Natural killer cell (primary cell): ENCODE measurements at regions not wholly inside any gene's neighbourhood (a gene's known extent, or its start where the extent isn't known, plus 50 kb on each side); places are given as distances from the start of the nearest gene placed in this dataset.

Source experiments
- ATAC-seq, 3 donors: fragments of 150-1000 bp in 2 of 3; fragments of 200-7000 bp in 1 of 3; cut with Tn5 transposase; 1 replicate in 1 of 3; 2 replicates in 2 of 3; pipeline ENCODE4 v1.10.0; 2021; ENCODE audit warnings: mild to moderate bottlenecking in 2 of 3, moderate library complexity in 2 of 3
- DNase-seq, 2 donors: peaks; one replicate each; pipeline versions ENCODE4 v3.0.0 to v3.0.0-alpha.2; 2013 to 2021; ENCODE audit warnings: mixed read lengths in 1 of 2
- H3K27ac ChIP-seq: one replicate; pipeline ENCODE4 v1.5.1; 2013; ENCODE audit warnings: mild to moderate bottlenecking, low read length
- H3K27me3 ChIP-seq: one replicate; pipeline ENCODE4 v1.6.1; 2013; ENCODE audit warnings: low read length; ENCODE audit not compliant: control insufficient read depth, insufficient read depth
- H3K36me3 ChIP-seq: one replicate; pipeline ENCODE4 v1.6.1; 2013; ENCODE audit warnings: low read length; ENCODE audit not compliant: control insufficient read depth, insufficient read depth
- H3K4me1 ChIP-seq: one replicate; pipeline ENCODE4 v1.6.1; 2013; ENCODE audit warnings: low read length; ENCODE audit not compliant: control insufficient read depth, insufficient read depth
- H3K4me3 ChIP-seq: one replicate; pipeline ENCODE4 v1.5.1; 2013; ENCODE audit warnings: low read length
- H3K9me3 ChIP-seq: one replicate; pipeline ENCODE4 v1.6.1; 2013; ENCODE audit warnings: low read length; ENCODE audit not compliant: control insufficient read depth, insufficient read depth
- H3K27ac Mint-ChIP-seq, 2 donors: one replicate each; pipeline ENCODE4 v1.8.0; 2022; ENCODE audit warnings: mild to moderate bottlenecking in 2 of 2, mixed read lengths in 2 of 2, moderate library complexity in 1 of 2
- H3K27me3 Mint-ChIP-seq, 2 donors: one replicate each; pipeline ENCODE4 v1.8.0; 2022; ENCODE audit warnings: low read depth in 2 of 2, mixed read lengths in 2 of 2
- H3K36me3 Mint-ChIP-seq: one replicate; pipeline ENCODE4 v1.8.0; 2022; ENCODE audit warnings: mixed read lengths
- H3K4me1 Mint-ChIP-seq, 2 donors: one replicate each; pipeline ENCODE4 v1.8.0; 2022; ENCODE audit warnings: mixed read lengths in 2 of 2
- H3K4me3 Mint-ChIP-seq: one replicate; pipeline ENCODE4 v1.8.0; 2022; ENCODE audit warnings: mild to moderate bottlenecking, moderate library complexity, mixed read lengths
- H3K9me3 Mint-ChIP-seq, 2 donors: one replicate each; pipeline ENCODE4 v1.8.0; 2022; ENCODE audit warnings: mixed read lengths in 2 of 2
- CTCF ChIP-seq: fragments of 200-600 bp; IDR thresholded peaks from one replicate; pipeline ENCODE4 v1.8.0; 2022; ENCODE audit warnings: antibody characterized with exemption
- WGBS: methylation state at CpG from one replicate; pipeline ENCODE4 v1.1.7; 2013; ENCODE audit warnings: missing lambda C conversion rate; ENCODE audit not compliant: insufficient coverage; 5-methylcytosine and 5-hydroxymethylcytosine counted together
- intact Hi-C: fragments of 100-400 bp; cut with micrococcal nuclease; formaldehyde crosslinking; loops from one replicate; pipeline ENCODE4 v1.14.2; 2022

GRCh38 chr2:20126469-20126868 lies 75.0 kb upstream of the LAPTM4A start:
- H3K4me3 ChIP-seq: no peak overlapping the region
- Mint-ChIP-seq H3K27ac (no peak overlapping the region), H3K4me3 (no peak overlapping the region), H3K4me1 (no peaks in the 10 kb centered on the region), H3K36me3 (no peaks in the 10 kb centered on the region), H3K27me3 (peaks cover 0 to 5% of the 10 kb centered on the region in 2 donors), H3K9me3 (no peaks in the 10 kb centered on the region)
- intact Hi-C loops: no loop called here
- no peaks in the 10 kb centered on the region for H3K36me3 ChIP-seq
- WGBS: 89% methylated on average over 2 of the region's 3 CpGs
- H3K27me3 ChIP-seq: no peaks in the 10 kb centered on the region
- TF ChIP-seq CTCF: no peak
- H3K4me1 ChIP-seq: no peaks in the 10 kb centered on the region
- no peaks in the 10 kb centered on the region for H3K9me3 ChIP-seq
- H3K27ac ChIP-seq: no peak overlapping the region
- ATAC-seq (no peak), DNase-seq (no peak)

DNA sequence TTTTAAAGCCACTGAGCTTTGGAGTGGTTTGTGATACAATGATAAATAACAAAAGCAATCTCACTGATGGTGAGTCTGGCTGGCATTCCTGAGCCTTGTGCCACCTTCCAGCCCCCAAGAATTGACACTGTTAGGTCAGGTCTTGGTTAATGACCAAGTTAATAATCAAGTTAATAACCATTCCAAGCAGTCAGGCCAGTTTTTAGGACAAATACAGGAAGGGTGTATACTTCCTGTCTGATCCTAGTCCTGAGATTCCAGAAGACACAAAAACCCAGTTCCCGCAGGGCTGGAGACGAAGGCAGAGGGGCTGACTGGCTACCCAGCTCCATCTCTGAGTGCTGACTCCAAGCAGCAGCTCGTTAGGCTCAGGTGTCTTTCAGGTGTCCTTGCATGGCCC lies 74.6 kb upstream of the LAPTM4A start:
- intact Hi-C loops: no loop called here
- H3K27ac Mint-ChIP-seq: no peak overlapping the region
- DNase-seq (no peak), ATAC-seq (no peak)
- H3K9me3 ChIP-seq: no peaks in the 10 kb centered on the region
- no peak for TF ChIP-seq CTCF
- WGBS: 83% methylated on average over 3 of the region's 3 CpGs
- no peaks in the 10 kb centered on the region for H3K36me3 Mint-ChIP-seq
- H3K4me1 Mint-ChIP-seq: no peaks in the 10 kb centered on the region
- H3K9me3 Mint-ChIP-seq: no peaks in the 10 kb centered on the region
- no peaks in the 10 kb centered on the region for H3K4me1 ChIP-seq
- H3K27me3 Mint-ChIP-seq: peaks cover 0 to 5% of the 10 kb centered on the region in 2 donors
- no peaks in the 10 kb centered on the region for H3K36me3 ChIP-seq
- no peak overlapping the region for H3K4me3 Mint-ChIP-seq
- H3K27ac ChIP-seq: no peak overlapping the region
- no peak overlapping the region for H3K4me3 ChIP-seq
- no peaks in the 10 kb centered on the region for H3K27me3 ChIP-seq

DNA sequence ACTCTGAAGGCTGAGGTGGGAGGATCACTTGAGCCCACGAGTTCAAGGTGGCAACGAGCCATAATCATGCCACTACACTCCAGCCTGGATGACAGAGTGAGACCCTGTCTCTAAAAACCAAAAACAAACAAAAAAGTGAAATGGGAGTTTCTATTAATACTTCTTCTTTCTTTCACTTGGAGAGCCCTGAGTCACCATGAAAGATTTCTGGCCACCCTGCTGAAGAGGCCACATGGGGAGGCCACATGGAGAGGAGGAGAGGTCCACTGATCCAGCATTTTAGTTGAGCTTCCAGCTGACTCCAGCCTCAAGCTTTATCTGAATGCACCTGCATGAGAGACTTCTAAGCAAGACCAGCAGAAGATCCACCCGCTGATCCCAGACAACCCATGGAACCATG lies 74.2 kb upstream of the LAPTM4A start:
- Mint-ChIP-seq H3K4me1 (no peaks in the 10 kb centered on the region), H3K27ac (no peak overlapping the region), H3K9me3 (no peaks in the 10 kb centered on the region), H3K36me3 (no peaks in the 10 kb centered on the region), H3K4me3 (no peak overlapping the region), H3K27me3 (peaks cover 0 to 5% of the 10 kb centered on the region in 2 donors)
- no peak for ATAC-seq
- Histone ChIP-seq H3K4me1 (no peaks in the 10 kb centered on the region), H3K4me3 (no peak overlapping the region), H3K9me3 (no peaks in the 10 kb centered on the region), H3K27me3 (no peaks in the 10 kb centered on the region), H3K36me3 (no peaks in the 10 kb centered on the region), H3K27ac (no peak overlapping the region)
- 61% methylated on average over 3 of the region's 3 CpGs for WGBS
- DNase-seq: no peak
- TF ChIP-seq CTCF: no peak
- intact Hi-C loops: no loop called here

DNA sequence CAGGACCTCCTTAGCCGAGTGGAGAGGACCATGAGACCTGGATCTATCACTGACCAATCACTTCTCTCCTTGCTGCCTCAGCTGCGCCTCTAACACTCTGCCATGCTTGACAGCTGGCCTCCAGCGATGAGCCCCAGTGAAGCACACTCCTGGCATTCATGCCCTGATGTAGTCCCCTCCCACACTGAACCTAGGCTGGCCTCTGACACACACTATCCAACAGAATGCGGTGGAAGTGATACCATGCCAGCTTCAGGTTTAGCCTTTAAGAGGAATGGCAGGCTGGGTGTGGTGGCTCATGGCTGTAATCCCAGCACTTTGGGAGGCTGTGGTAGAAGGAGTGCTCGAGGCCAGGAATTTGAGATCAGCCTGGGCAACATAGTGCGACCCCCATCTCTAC lies 73.7 kb upstream of the LAPTM4A start:
- Histone ChIP-seq H3K27me3 (no peaks in the 10 kb centered on the region), H3K36me3 (no peaks in the 10 kb centered on the region), H3K27ac (no peak overlapping the region), H3K4me1 (no peaks in the 10 kb centered on the region), H3K9me3 (no peaks in the 10 kb centered on the region), H3K4me3 (no peak overlapping the region)
- intact Hi-C loops: no loop called here
- Mint-ChIP-seq H3K4me1 (no peaks in the 10 kb centered on the region), H3K27me3 (peaks cover 0 to 5% of the 10 kb centered on the region in 2 donors), H3K36me3 (no peaks in the 10 kb centered on the region), H3K27ac (no peak overlapping the region), H3K9me3 (no peaks in the 10 kb centered on the region), H3K4me3 (no peak overlapping the region)
- no peak for TF ChIP-seq CTCF
- DNase-seq (no peak), ATAC-seq (no peak)
- 89% methylated on average over 6 of the region's 6 CpGs for WGBS
